HCT116 (cell line): ENCODE measurements at regions not wholly inside any gene's neighbourhood (a gene's known extent, or its start where the extent isn't known, plus 50 kb on each side); places are given as distances from the start of the nearest gene placed in this dataset.

ENCODE experiments used
- ATAC-seq: fragments of 200-7000 bp; cut with Tn5 transposase; 2 replicates; pipeline ENCODE4 v1.9.1; 2020; ENCODE audit warnings: mild to moderate bottlenecking, moderate library complexity
- BruUV-seq: library from RNA; stranded (reverse); fragments of 400-500 nt; replicated peaks from 2 replicates; lab custom pipeline; 2021; lab: Mats Ljungman, UMichigan
- CTCF ChIA-PET: fragments of 300-600 bp; sonication (Branson Sonifier 250); formaldehyde crosslinking; loops from one replicate; lab custom pipeline; 2021; ENCODE audit warnings: antibody characterized with exemption; lab: Charles Lee
- POLR2A ChIA-PET: fragments of 300-600, 350-600 bp; sonication (Branson Sonifier 250); formaldehyde crosslinking; loops from one replicate; lab custom pipeline; 2021; ENCODE audit warnings: antibody characterized with exemption; lab: Charles Lee
- RAD21 ChIA-PET, 2 experiments: fragments of 300-600 bp; sonication (Branson Sonifier 250); formaldehyde crosslinking; loops; one replicate each; lab custom pipeline; 2023; ENCODE audit warnings: low total read pairs in 2 of 2; ENCODE audit not compliant: uncharacterized antibody in 2 of 2, unreplicated experiment in 2 of 2, low non-redundant PET in 1 of 2; lab: Charles Lee
- DNase-seq: peaks from one replicate; pipeline ENCODE4 v3.0.0-alpha.2; 2010; ENCODE audit warnings: low read depth, low spot score
- H2AFZ ChIP-seq: fragments of 200-600 bp; shearing (Covaris generic), sonication (generic); 2 replicates; pipeline ENCODE4 v1.6.1; 2017; ENCODE audit warnings: low read depth, mixed run types, mixed read lengths, antibody characterized with exemption, low read length; ENCODE audit not compliant: poor library complexity, severe bottlenecking
- H3K27ac ChIP-seq: 2 replicates; pipeline ENCODE4 v1.5.1; 2012; ENCODE audit warnings: low read depth, low read length
- H3K27me3 ChIP-seq: fragments of 200-600 bp; sonication (generic); 2 replicates; pipeline ENCODE4 v1.6.1; 2016; ENCODE audit warnings: mixed run types, low read length, mixed read lengths; ENCODE audit not compliant: insufficient read depth
- H3K36me3 ChIP-seq, 2 experiments: fragments of 200-500 bp in 1 of 2; fragments of 200-600 bp in 1 of 2; sonication (Bioruptor generic) in 1 of 2; sonication (generic) in 1 of 2; 2 replicates each; pipeline versions ENCODE4 v1.5.1 to v1.6.1; 2014 to 2016; ENCODE audit warnings: low read length in 2 of 2, inconsistent platforms in 1 of 2, mixed read lengths in 1 of 2, mixed run types in 1 of 2; ENCODE audit not compliant: insufficient read depth in 2 of 2, control insufficient read depth in 1 of 2
- H3K4me1 ChIP-seq, 2 experiments: fragments of 200-600 bp in 1 of 2; sonication (generic) in 1 of 2; 2 replicates each; pipeline versions ENCODE4 v1.5.1 to v1.6.1; 2012 to 2017; ENCODE audit warnings: low read length in 2 of 2, inconsistent platforms in 1 of 2, mild to moderate bottlenecking in 1 of 2, mixed read lengths in 1 of 2, mixed run types in 1 of 2, moderate library complexity in 1 of 2; ENCODE audit not compliant: insufficient read depth in 2 of 2, control insufficient read depth in 1 of 2
- H3K4me2 ChIP-seq: fragments of 200-600 bp; sonication (generic); 2 replicates; pipeline ENCODE4 v1.6.1; 2017; ENCODE audit warnings: mixed run types, low read length, mixed read lengths
- H3K4me3 ChIP-seq, 2 experiments: fragments of 200-600 bp in 1 of 2; sonication (generic) in 1 of 2; replicated peaks in 1 of 2; 2 replicates each; pipeline ENCODE4 v1.5.1; 2011 to 2016; ENCODE audit warnings: low read length in 2 of 2, control low read depth in 1 of 2, low read depth in 1 of 2, mild to moderate bottlenecking in 1 of 2, mixed read lengths in 1 of 2, mixed run types in 1 of 2
- H3K79me2 ChIP-seq: fragments of 200-600 bp; sonication (generic); 2 replicates; pipeline ENCODE4 v1.6.1; 2017; ENCODE audit warnings: mild to moderate bottlenecking, mixed run types, low read length, moderate library complexity, mixed read lengths; ENCODE audit not compliant: insufficient read depth
- H3K9ac ChIP-seq: fragments of 200-600 bp; sonication (generic); 2 replicates; pipeline ENCODE4 v1.6.1; 2016; ENCODE audit warnings: low read length, mixed read lengths
- H3K9me2 ChIP-seq: fragments of 200-600 bp; sonication (generic), shearing (Covaris generic); 2 replicates; pipeline ENCODE4 v1.6.1; 2017; ENCODE audit warnings: mixed run types, mild to moderate bottlenecking, moderate library complexity; ENCODE audit not compliant: insufficient read depth
- H3K9me3 ChIP-seq, 2 experiments: fragments of 200-500 bp in 1 of 2; fragments of 200-600 bp in 1 of 2; sonication (Bioruptor generic) in 1 of 2; sonication (generic) in 1 of 2; 2 replicates each; pipeline ENCODE4 v1.6.1; 2014 to 2017; ENCODE audit warnings: low read length in 2 of 2, mixed read lengths in 2 of 2, inconsistent platforms in 1 of 2, low read depth in 1 of 2, mild to moderate bottlenecking in 1 of 2, mixed run types in 1 of 2, moderate library complexity in 1 of 2; ENCODE audit not compliant: control insufficient read depth in 1 of 2, insufficient read depth in 1 of 2
- H4K20me1 ChIP-seq: fragments of 200-600 bp; sonication (generic), shearing (Covaris generic); 2 replicates; pipeline ENCODE4 v1.6.1; 2017; ENCODE audit warnings: mixed run types, mild to moderate bottlenecking, moderate library complexity; ENCODE audit not compliant: insufficient read depth
- CBX3 ChIP-seq: IDR thresholded peaks from 2 replicates; pipeline ENCODE4 v1.6.1; 2012; ENCODE audit warnings: low read depth
- EGR1 ChIP-seq: IDR thresholded peaks from 2 replicates; pipeline ENCODE4 v1.6.1; 2012; ENCODE audit warnings: low read depth
- EZH2 ChIP-seq: fragments of 200-600 bp; sonication (generic); IDR thresholded peaks from 2 replicates; pipeline ENCODE4 v1.6.1; 2017; ENCODE audit warnings: antibody characterized with exemption, mixed run types
- FOSL1 ChIP-seq: IDR thresholded peaks from 2 replicates; pipeline ENCODE4 v1.6.1; 2012; ENCODE audit warnings: low read depth
- JUND ChIP-seq: IDR thresholded peaks from 2 replicates; pipeline ENCODE4 v1.6.1; 2012
- POLR2A ChIP-seq: IDR thresholded peaks from 2 replicates; pipeline ENCODE4 v1.7.0; 2011; ENCODE audit warnings: borderline replicate concordance; ENCODE audit not compliant: insufficient read depth, insufficient read length; ENCODE audit errors: extremely low read depth
- POLR2AphosphoS5 ChIP-seq: IDR thresholded peaks from 2 replicates; pipeline ENCODE4 v1.6.1; 2011; ENCODE audit warnings: mild to moderate bottlenecking, low read depth, low read length, moderate library complexity
- RAD21 ChIP-seq: IDR thresholded peaks from 2 replicates; pipeline ENCODE4 v1.6.1; 2012; ENCODE audit warnings: low read depth, mild to moderate bottlenecking
- SIN3A ChIP-seq: IDR thresholded peaks from 2 replicates; pipeline ENCODE4 v1.6.1; 2012; ENCODE audit warnings: low read depth
- SP1 ChIP-seq: IDR thresholded peaks from 2 replicates; pipeline ENCODE4 v1.6.1; 2012; ENCODE audit warnings: low read depth
- SRF ChIP-seq: IDR thresholded peaks from 2 replicates; pipeline ENCODE4 v1.6.1; 2012; ENCODE audit warnings: low read depth
- TCF7L2 ChIP-seq: IDR thresholded peaks from 2 replicates; pipeline ENCODE4 v1.7.0; 2011; ENCODE audit warnings: borderline replicate concordance, inconsistent platforms; ENCODE audit not compliant: insufficient read depth, insufficient read length; ENCODE audit errors: extremely low read depth
- YY1 ChIP-seq: IDR thresholded peaks from 2 replicates; pipeline ENCODE4 v1.6.1; 2011; ENCODE audit warnings: low read length, low read depth, moderate library complexity, mild to moderate bottlenecking; ENCODE audit not compliant: insufficient replicate concordance; ENCODE audit errors: extremely low read depth
- ZFX ChIP-seq: fragments of 450-650 bp; IDR thresholded peaks from 2 replicates; pipeline ENCODE4 v1.6.1; 2017
- ZNF274 ChIP-seq: fragments of 200-500 bp; sonication (Bioruptor generic); IDR thresholded peaks from 2 replicates; pipeline ENCODE4 v1.6.1; 2014; ENCODE audit warnings: mild to moderate bottlenecking, low read depth, low read length, inconsistent platforms
- intact Hi-C: fragments of 100-400 bp; cut with micrococcal nuclease; formaldehyde crosslinking; loops from 2 replicates; pipeline ENCODE4 v1.10.0; 2022
- TF ChIP-seq, protein P1 (sequence below), 3 experiments: fragments of 200-600 bp in 1 of 3; sonication (generic) in 1 of 3; IDR thresholded peaks in 2 of 3; conservative IDR thresholded peaks in 1 of 3; 2 replicates each; pipeline ENCODE4 v1.5.1; 2012 to 2017; ENCODE audit warnings: low read depth in 2 of 3, low read length in 2 of 3, antibody characterized with exemption in 1 of 3, borderline replicate concordance in 1 of 3, control low read depth in 1 of 3, mild to moderate bottlenecking in 1 of 3, mixed read lengths in 1 of 3, mixed run types in 1 of 3, moderate library complexity in 1 of 3; ENCODE audit not compliant: insufficient read depth in 1 of 3
- TF ChIP-seq, protein P2 (sequence below): IDR thresholded peaks from 2 replicates; pipeline ENCODE4 v1.6.1; 2011; ENCODE audit warnings: mild to moderate bottlenecking, low read length, moderate library complexity; ENCODE audit not compliant: insufficient replicate concordance; ENCODE audit errors: extremely low read depth
- TF ChIP-seq, protein P3 (sequence below): IDR thresholded peaks from 2 replicates; pipeline ENCODE4 v1.6.1; 2012

DNA sequence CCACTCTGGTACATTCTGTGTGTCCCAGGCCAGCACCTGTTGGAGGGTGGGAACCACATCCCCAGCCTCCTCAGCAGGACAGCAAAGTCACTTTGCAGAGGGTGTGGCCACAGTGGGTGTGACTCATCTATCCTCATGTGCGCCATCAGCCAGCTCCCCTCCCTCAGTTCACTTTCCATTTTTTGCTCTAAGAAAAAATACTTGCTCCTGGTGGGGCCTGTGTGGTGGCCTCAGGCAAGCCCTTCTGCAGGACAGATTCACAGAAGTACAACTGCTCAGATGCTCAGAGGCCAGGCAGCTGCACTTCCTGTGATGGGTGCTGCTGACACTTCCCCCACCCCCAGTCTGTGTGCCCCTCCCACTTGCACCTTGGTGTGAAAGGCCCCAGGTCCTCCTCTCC lies 78.3 kb upstream of the ALDH1L1 start:
- intact Hi-C loops, result loop anchor here (2.0 to 10.0 kb wide), 2 partner anchors 130 to 216 kb away; partner anchors contain the start of gene ZXDC

More for the DNA sequence above, 78.3 kb upstream of the ALDH1L1 start:
- no peak for TF ChIP-seq YY1
- TF ChIP-seq SP1, result no peak
- no peak for TF ChIP-seq JUND
- no peak for TF ChIP-seq RAD21
- no peak for TF ChIP-seq EZH2
- TF ChIP-seq, protein P1, sequence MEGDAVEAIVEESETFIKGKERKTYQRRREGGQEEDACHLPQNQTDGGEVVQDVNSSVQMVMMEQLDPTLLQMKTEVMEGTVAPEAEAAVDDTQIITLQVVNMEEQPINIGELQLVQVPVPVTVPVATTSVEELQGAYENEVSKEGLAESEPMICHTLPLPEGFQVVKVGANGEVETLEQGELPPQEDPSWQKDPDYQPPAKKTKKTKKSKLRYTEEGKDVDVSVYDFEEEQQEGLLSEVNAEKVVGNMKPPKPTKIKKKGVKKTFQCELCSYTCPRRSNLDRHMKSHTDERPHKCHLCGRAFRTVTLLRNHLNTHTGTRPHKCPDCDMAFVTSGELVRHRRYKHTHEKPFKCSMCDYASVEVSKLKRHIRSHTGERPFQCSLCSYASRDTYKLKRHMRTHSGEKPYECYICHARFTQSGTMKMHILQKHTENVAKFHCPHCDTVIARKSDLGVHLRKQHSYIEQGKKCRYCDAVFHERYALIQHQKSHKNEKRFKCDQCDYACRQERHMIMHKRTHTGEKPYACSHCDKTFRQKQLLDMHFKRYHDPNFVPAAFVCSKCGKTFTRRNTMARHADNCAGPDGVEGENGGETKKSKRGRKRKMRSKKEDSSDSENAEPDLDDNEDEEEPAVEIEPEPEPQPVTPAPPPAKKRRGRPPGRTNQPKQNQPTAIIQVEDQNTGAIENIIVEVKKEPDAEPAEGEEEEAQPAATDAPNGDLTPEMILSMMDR (IDR thresholded peaks at IDR 0.05 in 2 of 3, conservative IDR thresholded peaks at IDR 0.05 in 1 of 3; ENCODE audit: borderline replicate concordance in 1 of 3, insufficient read depth in 1 of 3, low read depth in 2 of 3, low read length in 2 of 3), result no peak
- TF ChIP-seq EGR1, result no peak
- TF ChIP-seq TCF7L2, result no peak
- TF ChIP-seq, protein P2, sequence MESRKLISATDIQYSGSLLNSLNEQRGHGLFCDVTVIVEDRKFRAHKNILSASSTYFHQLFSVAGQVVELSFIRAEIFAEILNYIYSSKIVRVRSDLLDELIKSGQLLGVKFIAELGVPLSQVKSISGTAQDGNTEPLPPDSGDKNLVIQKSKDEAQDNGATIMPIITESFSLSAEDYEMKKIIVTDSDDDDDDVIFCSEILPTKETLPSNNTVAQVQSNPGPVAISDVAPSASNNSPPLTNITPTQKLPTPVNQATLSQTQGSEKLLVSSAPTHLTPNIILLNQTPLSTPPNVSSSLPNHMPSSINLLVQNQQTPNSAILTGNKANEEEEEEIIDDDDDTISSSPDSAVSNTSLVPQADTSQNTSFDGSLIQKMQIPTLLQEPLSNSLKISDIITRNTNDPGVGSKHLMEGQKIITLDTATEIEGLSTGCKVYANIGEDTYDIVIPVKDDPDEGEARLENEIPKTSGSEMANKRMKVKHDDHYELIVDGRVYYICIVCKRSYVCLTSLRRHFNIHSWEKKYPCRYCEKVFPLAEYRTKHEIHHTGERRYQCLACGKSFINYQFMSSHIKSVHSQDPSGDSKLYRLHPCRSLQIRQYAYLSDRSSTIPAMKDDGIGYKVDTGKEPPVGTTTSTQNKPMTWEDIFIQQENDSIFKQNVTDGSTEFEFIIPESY, result no peak
- no peak for TF ChIP-seq SIN3A
- TF ChIP-seq POLR2AphosphoS5, result no peak
- TF ChIP-seq SRF, result no peak
- TF ChIP-seq POLR2A, result no peak
- TF ChIP-seq ZFX, result no peak
- no peak for TF ChIP-seq CBX3
- TF ChIP-seq, protein P3, sequence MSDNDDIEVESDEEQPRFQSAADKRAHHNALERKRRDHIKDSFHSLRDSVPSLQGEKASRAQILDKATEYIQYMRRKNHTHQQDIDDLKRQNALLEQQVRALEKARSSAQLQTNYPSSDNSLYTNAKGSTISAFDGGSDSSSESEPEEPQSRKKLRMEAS, result no peak
- no peak for TF ChIP-seq ZNF274
- no peak for TF ChIP-seq FOSL1
- DNase-seq (no peak), ATAC-seq (peak; percentile 74)
- Histone ChIP-seq H4K20me1 (no peaks in the 10 kb centered on the region), H3K27ac (no peak overlapping the region), H3K4me2 (peak overlapping the region; percentile 49), H3K9me2 (no peaks in the 10 kb centered on the region), H3K36me3 (no peaks in the 10 kb centered on the region), H3K9ac (no peak overlapping the region), H3K9me3 (no peaks in the 10 kb centered on the region), H3K4me1 (peaks cover 13 to 33% of the 10 kb centered on the region in 2 experiments; a peak in 3 of 4 replicates), H3K4me3 (no peak overlapping the region), H2AFZ (peak overlapping the region; percentile 66), H3K27me3 (no peaks in the 10 kb centered on the region), H3K79me2 (no peaks in the 10 kb centered on the region)
- POLR2A ChIA-PET, result interaction anchor here (1.0 kb wide), 1 partner anchor 25 kb away, joined by 3 read pairs; no protein-coding TSS in a partner anchor
- CTCF ChIA-PET, result interaction anchor here (1.3 to 1.4 kb wide), 3 partner anchors 60 to 130 kb away, joined by 4 to 6 read pairs (median 4); no protein-coding TSS in a partner anchor
- BruUV-seq, result no TSS peak
- RAD21 ChIA-PET, result no interaction called here
